ENCODE measurements at regions not wholly inside any gene's neighbourhood (a gene's known extent, or its start where the extent isn't known, plus 50 kb on each side); places are given as distances from the start of the nearest gene placed in this dataset.

DNA sequence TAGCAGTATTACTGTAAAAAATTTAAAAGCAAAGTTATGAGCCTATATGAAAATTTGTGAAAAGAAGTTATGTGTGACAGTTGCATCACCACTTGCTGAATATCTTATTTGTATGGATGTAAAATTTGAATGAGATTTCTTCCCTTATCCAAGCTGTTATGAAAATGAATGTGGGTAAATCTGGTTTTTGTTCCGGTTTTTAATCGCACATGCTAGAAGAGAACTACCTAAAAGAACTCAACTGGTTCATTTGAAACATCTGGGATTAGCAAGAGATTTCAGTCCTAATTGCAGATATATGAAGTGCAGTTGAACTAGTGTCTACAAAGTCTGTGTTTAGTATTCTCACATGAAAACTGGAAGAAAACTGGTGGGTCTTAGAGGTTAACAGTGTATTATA is 467.1 kb upstream of the SPHKAP start:
- intact Hi-C loops (cut with DNase I, micrococcal nuclease), result no loop called here
- peaks cover 7% of the 10 kb centered on the region for H3K9me3 Mint-ChIP-seq
- Histone ChIP-seq H3K27me3 (ENCODE audit: control insufficient read depth in 1 of 2, insufficient read depth in 2 of 2, low read length in 2 of 2) (no peaks in the 10 kb centered on the region), H3K4me3 (ENCODE audit: low read length) (no peak overlapping the region), H3K4me1 (ENCODE audit: insufficient read depth, low read length) (no peaks in the 10 kb centered on the region), H3K36me3 (ENCODE audit: insufficient read depth, low read length) (no peaks in the 10 kb centered on the region), H3K9me3 (ENCODE audit: control insufficient read depth in 1 of 2, insufficient read depth in 1 of 2, low read length in 2 of 2) (no peaks in the 10 kb centered on the region), H3K27ac (ENCODE audit: low read depth in 1 of 2, low read length in 2 of 2) (no peak overlapping the region)
- H3K4me3 Mint-ChIP-seq, result no peak overlapping the region
- DNase-seq (no peak), ATAC-seq (ENCODE audit: poor library complexity) (no peak)
- ChIA-PET CTCF (no interaction called here), POLR2A (no interaction called here)
- no peaks in the 10 kb centered on the region for H3K4me1 Mint-ChIP-seq (ENCODE audit: low read depth)
- no peaks in the 10 kb centered on the region for H3K36me3 Mint-ChIP-seq (ENCODE audit: low read depth)
- no peaks in the 10 kb centered on the region for H3K27me3 Mint-ChIP-seq
- no peak overlapping the region for H3K27ac Mint-ChIP-seq
- TF ChIP-seq, protein P1, sequence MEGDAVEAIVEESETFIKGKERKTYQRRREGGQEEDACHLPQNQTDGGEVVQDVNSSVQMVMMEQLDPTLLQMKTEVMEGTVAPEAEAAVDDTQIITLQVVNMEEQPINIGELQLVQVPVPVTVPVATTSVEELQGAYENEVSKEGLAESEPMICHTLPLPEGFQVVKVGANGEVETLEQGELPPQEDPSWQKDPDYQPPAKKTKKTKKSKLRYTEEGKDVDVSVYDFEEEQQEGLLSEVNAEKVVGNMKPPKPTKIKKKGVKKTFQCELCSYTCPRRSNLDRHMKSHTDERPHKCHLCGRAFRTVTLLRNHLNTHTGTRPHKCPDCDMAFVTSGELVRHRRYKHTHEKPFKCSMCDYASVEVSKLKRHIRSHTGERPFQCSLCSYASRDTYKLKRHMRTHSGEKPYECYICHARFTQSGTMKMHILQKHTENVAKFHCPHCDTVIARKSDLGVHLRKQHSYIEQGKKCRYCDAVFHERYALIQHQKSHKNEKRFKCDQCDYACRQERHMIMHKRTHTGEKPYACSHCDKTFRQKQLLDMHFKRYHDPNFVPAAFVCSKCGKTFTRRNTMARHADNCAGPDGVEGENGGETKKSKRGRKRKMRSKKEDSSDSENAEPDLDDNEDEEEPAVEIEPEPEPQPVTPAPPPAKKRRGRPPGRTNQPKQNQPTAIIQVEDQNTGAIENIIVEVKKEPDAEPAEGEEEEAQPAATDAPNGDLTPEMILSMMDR (IDR thresholded peaks at IDR 0.05), result no peak

DNA sequence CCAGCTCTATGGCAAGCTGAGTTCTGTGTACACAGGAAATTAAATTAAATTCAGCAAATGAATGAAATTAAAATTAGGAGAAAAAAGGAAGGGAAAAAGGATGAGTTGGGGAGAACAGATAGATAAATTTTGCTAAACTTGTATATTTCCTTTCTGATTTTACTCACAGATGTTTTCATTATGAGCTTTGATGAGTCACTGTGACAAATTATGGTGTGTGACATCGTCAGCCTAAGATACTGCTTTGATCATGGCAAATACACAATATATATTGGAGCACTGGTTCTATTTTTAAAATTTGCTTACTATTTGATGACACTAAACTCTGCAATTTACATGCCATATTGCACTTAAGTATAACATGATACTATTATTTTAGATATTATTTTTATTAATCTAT is 464.6 kb upstream of the SPHKAP start:
- H3K27ac ChIP-seq (ENCODE audit: low read depth in 1 of 2, low read length in 2 of 2), result no peak overlapping the region
- ChIA-PET CTCF (no interaction called here), POLR2A (no interaction called here)
- H3K4me3 ChIP-seq (ENCODE audit: low read length), result no peak overlapping the region
- no peaks in the 10 kb centered on the region for H3K27me3 ChIP-seq (ENCODE audit: control insufficient read depth in 1 of 2, insufficient read depth in 2 of 2, low read length in 2 of 2)
- Mint-ChIP-seq H3K9me3 (peaks cover 9% of the 10 kb centered on the region), H3K27me3 (no peaks in the 10 kb centered on the region), H3K27ac (no peak overlapping the region), H3K4me3 (no peak overlapping the region), H3K4me1 (ENCODE audit: low read depth) (no peaks in the 10 kb centered on the region), H3K36me3 (ENCODE audit: low read depth) (no peaks in the 10 kb centered on the region)
- H3K36me3 ChIP-seq (ENCODE audit: insufficient read depth, low read length), result no peaks in the 10 kb centered on the region
- H3K9me3 ChIP-seq (ENCODE audit: control insufficient read depth in 1 of 2, insufficient read depth in 1 of 2, low read length in 2 of 2), result no peaks in the 10 kb centered on the region
- H3K4me1 ChIP-seq (ENCODE audit: insufficient read depth, low read length), result no peaks in the 10 kb centered on the region
- ATAC-seq (ENCODE audit: poor library complexity) (no peak), DNase-seq (no peak)
- intact Hi-C loops (cut with DNase I, micrococcal nuclease), result no loop called here
- TF ChIP-seq, protein P1 (IDR thresholded peaks at IDR 0.05), result no peak

DNA sequence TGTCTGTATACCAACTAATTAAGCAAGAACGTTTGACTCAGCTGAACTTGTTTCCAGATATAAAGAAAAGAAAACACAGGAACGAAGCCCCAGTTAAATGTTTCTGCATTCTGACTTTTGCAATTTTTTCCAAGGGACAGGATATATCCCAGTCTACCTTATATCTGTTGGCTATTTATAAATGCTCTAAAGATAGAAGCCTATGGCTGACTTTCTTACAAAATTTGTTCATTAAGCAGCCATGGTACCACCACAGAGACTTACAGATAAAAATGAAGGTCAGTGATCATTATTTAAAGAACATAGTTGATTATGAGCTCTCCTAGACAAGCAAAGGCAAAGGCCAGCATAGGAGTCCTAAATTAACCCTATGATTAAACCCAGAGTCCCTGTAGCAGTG is 462.7 kb upstream of the SPHKAP start:
- no peaks in the 10 kb centered on the region for H3K4me1 Mint-ChIP-seq (ENCODE audit: low read depth)
- POLR2A ChIA-PET, result no interaction called here
- intact Hi-C loops (cut with DNase I, micrococcal nuclease), result no loop called here

More for the DNA sequence above, 462.7 kb upstream of the SPHKAP start:
- H3K9me3 Mint-ChIP-seq, result peaks cover 5% of the 10 kb centered on the region
- TF ChIP-seq, protein P1 (IDR thresholded peaks at IDR 0.05), result no peak
- H3K27me3 Mint-ChIP-seq, result no peaks in the 10 kb centered on the region
- no peak overlapping the region for H3K27ac ChIP-seq (ENCODE audit: low read depth in 1 of 2, low read length in 2 of 2)
- CTCF ChIA-PET, result no interaction called here
- ATAC-seq (ENCODE audit: poor library complexity) (no peak), DNase-seq (no peak)
- H3K4me3 ChIP-seq (ENCODE audit: low read length), result no peak overlapping the region
- no peak overlapping the region for H3K4me3 Mint-ChIP-seq
- no peaks in the 10 kb centered on the region for H3K27me3 ChIP-seq (ENCODE audit: control insufficient read depth in 1 of 2, insufficient read depth in 2 of 2, low read length in 2 of 2)
- no peak overlapping the region for H3K27ac Mint-ChIP-seq
- no peaks in the 10 kb centered on the region for H3K4me1 ChIP-seq (ENCODE audit: insufficient read depth, low read length)
- H3K36me3 Mint-ChIP-seq (ENCODE audit: low read depth), result no peaks in the 10 kb centered on the region
- peaks cover 0 to 4% of the 10 kb centered on the region in 2 experiments for H3K9me3 ChIP-seq (ENCODE audit: control insufficient read depth in 1 of 2, insufficient read depth in 1 of 2, low read length in 2 of 2)
- H3K36me3 ChIP-seq (ENCODE audit: insufficient read depth, low read length), result no peaks in the 10 kb centered on the region

Data from CD4-positive, alpha-beta T cell (primary cell).